K562 (cell line): ENCODE measurements at regions not wholly inside any gene's neighbourhood (a gene's known extent, or its start where the extent isn't known, plus 50 kb on each side); places are given as distances from the start of the nearest gene placed in this dataset.

Experiments
- ATAC-seq: fragments of 200-7000 bp; cut with Tn5 transposase; 3 replicates; pipeline ENCODE4 v1.9.1; 2020; ENCODE audit warnings: moderate library complexity
- BruUV-seq: library from RNA; stranded (reverse); fragments of 400-500 nt; replicated peaks from 2 replicates; lab custom pipeline; 2021; lab: Mats Ljungman, UMichigan
- CTCF ChIA-PET: fragments of 300-600 bp; formaldehyde crosslinking; extraction: SDS; loops from one replicate; lab custom pipeline; 2021; ENCODE audit warnings: low intra/inter-chr PET ratio; lab: Yijun Ruan, JAX
- POLR2A ChIA-PET: fragments of 300-600, 350-650 bp; sonication (Branson Sonifier 250); formaldehyde crosslinking; extraction: SDS; loops from one replicate; lab custom pipeline; 2021; ENCODE audit warnings: antibody characterized with exemption, inconsistent platforms; lab: Yijun Ruan, JAX
- DNase-seq, 4 experiments: peaks; one replicate each; pipeline versions ENCODE4 v3.0.0 to v3.0.0-alpha.2; 2011 to 2018; ENCODE audit warnings: low spot score in 3 of 4, mixed read lengths in 3 of 4; ENCODE audit errors: extremely low read depth in 1 of 4
- FAIRE-seq: peaks from 2 replicates; lab custom pipeline; 2011; peaks lifted over from hg19 to GRCh38; lab: Jason Lieb, UNC
- H2AFZ ChIP-seq: 2 replicates; pipeline ENCODE4 v1.6.0; 2011; ENCODE audit warnings: low read depth, low read length, control low read depth, inconsistent platforms
- H3K27ac ChIP-seq: fragments of 200-600 bp; 3 replicates; pipeline ENCODE4 v1.8.0; 2011; ENCODE audit warnings: low read depth, mild to moderate bottlenecking, control low read depth, inconsistent platforms, low read length, moderate library complexity, mixed read lengths; ENCODE audit errors: extremely low read depth
- H3K27me3 ChIP-seq, 2 experiments: fragments of 300-600 bp in 1 of 2; 2 replicates in 1 of 2; 3 replicates in 1 of 2; pipeline versions ENCODE4 v1.6.0 to v1.8.0; 2011; ENCODE audit warnings: inconsistent platforms in 2 of 2, low read length in 2 of 2, mild to moderate bottlenecking in 1 of 2, mixed read lengths in 1 of 2, moderate library complexity in 1 of 2; ENCODE audit not compliant: control insufficient read depth in 2 of 2, insufficient read depth in 2 of 2
- H3K36me3 ChIP-seq: fragments of 300-600 bp; 3 replicates; pipeline ENCODE4 v1.8.0; 2011; ENCODE audit warnings: mild to moderate bottlenecking, low read length, inconsistent platforms; ENCODE audit not compliant: control insufficient read depth, insufficient read depth
- H3K4me1 ChIP-seq, 2 experiments: fragments of 200-600 bp in 1 of 2; replicated peaks in 1 of 2; 2 replicates in 1 of 2; 3 replicates in 1 of 2; pipeline versions ENCODE4 v1.5.1 to v1.8.0; 2011; ENCODE audit warnings: inconsistent platforms in 2 of 2, low read length in 2 of 2, mild to moderate bottlenecking in 1 of 2, mixed read lengths in 1 of 2, moderate library complexity in 1 of 2; ENCODE audit not compliant: control insufficient read depth in 2 of 2, insufficient read depth in 2 of 2
- H3K4me2 ChIP-seq: 2 replicates; pipeline ENCODE4 v1.6.1; 2011; ENCODE audit warnings: low read length, control low read depth, inconsistent platforms, mixed read lengths; ENCODE audit not compliant: insufficient read depth
- H3K4me3 ChIP-seq: fragments of 200-600 bp; sonication (generic), shearing (Covaris generic); 2 replicates; pipeline ENCODE4 v1.5.1; 2016; ENCODE audit warnings: control low read depth, inconsistent platforms
- H3K79me2 ChIP-seq: fragments of 200-600 bp; 3 replicates; pipeline ENCODE4 v1.8.0; 2011; ENCODE audit warnings: low read length, inconsistent platforms; ENCODE audit not compliant: control insufficient read depth, insufficient read depth
- H3K9ac ChIP-seq, 2 experiments: 2 replicates each; pipeline versions ENCODE4 v1.6.0 to v1.6.1; 2011; ENCODE audit warnings: low read depth in 2 of 2, low read length in 2 of 2, control low read depth in 1 of 2, inconsistent platforms in 1 of 2, mild to moderate bottlenecking in 1 of 2, mixed read lengths in 1 of 2; ENCODE audit not compliant: insufficient read depth in 1 of 2
- H3K9me1 ChIP-seq: one replicate; pipeline ENCODE4 v1.6.0; 2011; ENCODE audit warnings: inconsistent platforms, mild to moderate bottlenecking, low read length, moderate library complexity; ENCODE audit not compliant: control insufficient read depth, insufficient read depth
- H3K9me3 ChIP-seq: replicated peaks from 2 replicates; pipeline ENCODE4 v1.5.1; 2011; ENCODE audit warnings: low read depth, low read length, inconsistent platforms; ENCODE audit not compliant: control insufficient read depth, insufficient read depth
- H4K20me1 ChIP-seq: replicated peaks from 2 replicates; pipeline ENCODE4 v1.6.1; 2011; ENCODE audit warnings: low read length, inconsistent platforms, mixed read lengths; ENCODE audit not compliant: control insufficient read depth, insufficient read depth
- CCAR2 ChIP-seq: fragments of 200-400 bp; formaldehyde crosslinking; IDR thresholded peaks from 2 replicates; pipeline ENCODE4 v1.6.1; 2017; ENCODE audit warnings: mild to moderate bottlenecking, low read depth, low read length
- FOXJ3 ChIP-seq: sonication (generic); formaldehyde crosslinking; IDR thresholded peaks from 2 replicates; pipeline ENCODE4 v1.4.0; 2020; ENCODE audit warnings: mild to moderate bottlenecking, missing genetic modification reagents
- JUNB ChIP-seq: fragments of 450-650 bp; formaldehyde crosslinking; conservative IDR thresholded peaks from 2 replicates; pipeline ENCODE4 v1.4.0; 2020; ENCODE audit warnings: mild to moderate bottlenecking
- PURB ChIP-seq: sonication (generic); formaldehyde crosslinking; IDR thresholded peaks from 2 replicates; pipeline ENCODE4 v1.9.0; 2021; ENCODE audit warnings: low read depth, mild to moderate bottlenecking, missing genetic modification reagents
- ZNF140 ChIP-seq: fragments of 250-450 bp; sonication (Bioruptor Pico); IDR thresholded peaks from 2 replicates; pipeline ENCODE4 v1.8.0; 2021; ENCODE audit warnings: moderate library complexity, mild to moderate bottlenecking, inconsistent platforms
- ZNF23 ChIP-seq: fragments of 250-450 bp; sonication (Bioruptor Pico); IDR thresholded peaks from 2 replicates; pipeline ENCODE4 v1.4.0; 2020; ENCODE audit warnings: mild to moderate bottlenecking
- WGBS: fragments of 100-300 bp; shearing (Covaris generic); methylation state at CpG from one replicate; pipeline ENCODE4 v1.1.6; 2016; ENCODE audit warnings: low coverage, mixed read lengths; ENCODE audit not compliant: insufficient coverage; ENCODE audit errors: missing lambda C conversion rate; 5-methylcytosine and 5-hydroxymethylcytosine counted together
- in situ Hi-C: fragments of 300-500 bp; cut with MboI; formaldehyde crosslinking; loops from 4 replicates; pipeline ENCODE4 v1.15.0; 2018; ENCODE audit warnings: inconsistent platforms, mixed read lengths
- intact Hi-C: fragments of 100-400 bp; cut with micrococcal nuclease; formaldehyde crosslinking; loops from 2 replicates; pipeline ENCODE4 v1.14.2; 2022
- TF ChIP-seq, protein P1 (sequence below), 2 experiments: fragments of 450-650 bp in 1 of 2; sonication (generic) in 1 of 2; formaldehyde crosslinking; conservative IDR thresholded peaks; 2 replicates each; pipeline versions ENCODE4 v1.4.0 to v1.8.1; 2020 to 2022; ENCODE audit warnings: mild to moderate bottlenecking in 1 of 2, missing genetic modification reagents in 1 of 2
- TF ChIP-seq, protein P2 (sequence below): fragments of 250-450 bp; sonication (Bioruptor Pico); IDR thresholded peaks from 2 replicates; pipeline ENCODE4 v1.4.0; 2020; ENCODE audit warnings: mild to moderate bottlenecking, moderate library complexity

DNA sequence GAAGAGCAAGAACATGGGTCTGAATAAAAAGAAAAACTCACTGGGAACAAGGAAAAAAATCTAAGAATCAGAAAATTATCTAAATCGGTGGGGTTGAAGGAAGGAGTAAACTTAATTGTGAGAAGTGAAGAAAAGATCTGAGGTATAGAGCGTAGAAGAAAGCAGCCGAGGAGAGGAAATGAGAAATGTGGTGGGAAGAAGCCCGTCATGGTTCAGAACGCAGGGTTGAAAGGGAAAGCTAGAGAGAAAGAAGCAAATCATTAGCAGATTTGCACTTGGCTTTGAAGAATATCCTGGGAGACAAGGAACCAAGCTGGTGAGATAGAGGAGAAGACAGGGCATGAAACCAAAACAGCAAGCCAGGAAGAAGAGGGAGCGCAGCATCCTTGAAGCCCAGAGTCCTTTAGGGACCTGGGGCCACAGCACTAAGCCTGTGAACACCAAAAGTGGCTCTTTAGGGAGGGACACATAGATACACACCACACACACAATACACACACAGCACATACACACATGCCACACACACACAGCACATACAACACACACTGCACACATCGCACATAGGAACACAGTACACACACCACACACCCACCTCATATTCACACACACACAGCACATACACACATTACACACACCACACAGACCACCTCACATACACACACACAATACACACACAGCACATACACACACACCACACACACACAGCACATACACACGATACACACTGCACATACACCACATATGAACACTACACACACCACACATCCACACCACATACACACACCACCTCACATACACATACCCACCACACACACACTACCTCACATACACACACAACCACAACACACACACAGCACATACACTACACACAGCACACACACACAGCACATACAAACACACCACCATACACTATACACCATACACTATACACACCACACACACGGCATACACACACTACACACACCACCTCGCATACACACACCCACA, 274.6 kb downstream of the ETAA1 start:
- Histone ChIP-seq H3K4me2 (no peak overlapping the region), H2AFZ (no peak overlapping the region), H3K9me1 (no peaks in the 10 kb centered on the region), H3K27ac (no peak overlapping the region), H4K20me1 (no peaks in the 10 kb centered on the region), H3K27me3 (no peaks in the 10 kb centered on the region), H3K36me3 (no peaks in the 10 kb centered on the region), H3K4me3 (no peak overlapping the region), H3K79me2 (no peaks in the 10 kb centered on the region), H3K4me1 (no peaks in the 10 kb centered on the region), H3K9me3 (no peaks in the 10 kb centered on the region), H3K9ac (no peak overlapping the region)
- intact Hi-C loops (no loop called here), in situ Hi-C loops (no loop called here)
- WGBS = 1% methylated on average over 9 of the region's 10 CpGs
- ChIA-PET POLR2A (interaction anchor here (0.6 kb wide), 1 partner anchor 1443 kb away, joined by 3 read pairs; no protein-coding TSS in a partner anchor), CTCF (no interaction called here)
- TF ChIP-seq ZNF23 (CRISPR knock-in tag) (no peak), ZNF140 (CRISPR knock-in tag) (no peak), JUNB (no peak), PURB (CRISPR knock-in tag) (no peak), CCAR2 (no peak), FOXJ3 (CRISPR knock-in tag) (no peak)
- TF ChIP-seq, protein P1, sequence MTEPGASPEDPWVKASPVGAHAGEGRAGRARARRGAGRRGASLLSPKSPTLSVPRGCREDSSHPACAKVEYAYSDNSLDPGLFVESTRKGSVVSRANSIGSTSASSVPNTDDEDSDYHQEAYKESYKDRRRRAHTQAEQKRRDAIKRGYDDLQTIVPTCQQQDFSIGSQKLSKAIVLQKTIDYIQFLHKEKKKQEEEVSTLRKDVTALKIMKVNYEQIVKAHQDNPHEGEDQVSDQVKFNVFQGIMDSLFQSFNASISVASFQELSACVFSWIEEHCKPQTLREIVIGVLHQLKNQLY (CRISPR knock-in tag; conservative IDR thresholded peaks at IDR 0.05) = no peak
- TF ChIP-seq, protein P2, sequence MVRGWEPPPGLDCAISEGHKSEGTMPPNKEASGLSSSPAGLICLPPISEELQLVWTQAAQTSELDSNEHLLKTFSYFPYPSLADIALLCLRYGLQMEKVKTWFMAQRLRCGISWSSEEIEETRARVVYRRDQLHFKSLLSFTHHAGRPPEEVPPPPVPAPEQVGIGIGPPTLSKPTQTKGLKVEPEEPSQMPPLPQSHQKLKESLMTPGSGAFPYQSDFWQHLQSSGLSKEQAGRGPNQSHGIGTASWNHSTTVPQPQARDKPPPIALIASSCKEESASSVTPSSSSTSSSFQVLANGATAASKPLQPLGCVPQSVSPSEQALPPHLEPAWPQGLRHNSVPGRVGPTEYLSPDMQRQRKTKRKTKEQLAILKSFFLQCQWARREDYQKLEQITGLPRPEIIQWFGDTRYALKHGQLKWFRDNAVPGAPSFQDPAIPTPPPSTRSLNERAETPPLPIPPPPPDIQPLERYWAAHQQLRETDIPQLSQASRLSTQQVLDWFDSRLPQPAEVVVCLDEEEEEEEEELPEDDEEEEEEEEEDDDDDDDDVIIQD = no peak
- peak; percentile 32 for FAIRE-seq
- BruUV-seq = no TSS peak
- ATAC-seq = no peak
- DNase-seq = no peak
